T-helper 1 cell treated with Interleukin-12 subunit alpha and Interleukin-12 subunit beta and Interleukin-4 antibody, amounts not matched to agents 30 μg/mL and 1 μg/mL, for 36 hours (primary cell): ENCODE measurements at regions not wholly inside any gene's neighbourhood (a gene's known extent, or its start where the extent isn't known, plus 50 kb on each side); places are given as distances from the start of the nearest gene placed in this dataset.

Experiments used
- H3K27ac Mint-ChIP-seq: one replicate; pipeline ENCODE4 v1.8.0; 2021; ENCODE audit warnings: mild to moderate bottlenecking, mixed read lengths
- H3K27me3 Mint-ChIP-seq: one replicate; pipeline ENCODE4 v1.8.0; 2021; ENCODE audit warnings: low read depth, mixed read lengths
- H3K36me3 Mint-ChIP-seq: one replicate; pipeline ENCODE4 v1.8.0; 2021; ENCODE audit warnings: low read depth, mixed read lengths
- H3K4me1 Mint-ChIP-seq: one replicate; pipeline ENCODE4 v1.8.0; 2021; ENCODE audit warnings: low read depth, mixed read lengths
- H3K4me3 Mint-ChIP-seq: one replicate; pipeline ENCODE4 v1.8.0; 2021; ENCODE audit warnings: mild to moderate bottlenecking, moderate library complexity, mixed read lengths
- H3K9me3 Mint-ChIP-seq: one replicate; pipeline ENCODE4 v1.8.0; 2021; ENCODE audit warnings: mixed read lengths

DNA sequence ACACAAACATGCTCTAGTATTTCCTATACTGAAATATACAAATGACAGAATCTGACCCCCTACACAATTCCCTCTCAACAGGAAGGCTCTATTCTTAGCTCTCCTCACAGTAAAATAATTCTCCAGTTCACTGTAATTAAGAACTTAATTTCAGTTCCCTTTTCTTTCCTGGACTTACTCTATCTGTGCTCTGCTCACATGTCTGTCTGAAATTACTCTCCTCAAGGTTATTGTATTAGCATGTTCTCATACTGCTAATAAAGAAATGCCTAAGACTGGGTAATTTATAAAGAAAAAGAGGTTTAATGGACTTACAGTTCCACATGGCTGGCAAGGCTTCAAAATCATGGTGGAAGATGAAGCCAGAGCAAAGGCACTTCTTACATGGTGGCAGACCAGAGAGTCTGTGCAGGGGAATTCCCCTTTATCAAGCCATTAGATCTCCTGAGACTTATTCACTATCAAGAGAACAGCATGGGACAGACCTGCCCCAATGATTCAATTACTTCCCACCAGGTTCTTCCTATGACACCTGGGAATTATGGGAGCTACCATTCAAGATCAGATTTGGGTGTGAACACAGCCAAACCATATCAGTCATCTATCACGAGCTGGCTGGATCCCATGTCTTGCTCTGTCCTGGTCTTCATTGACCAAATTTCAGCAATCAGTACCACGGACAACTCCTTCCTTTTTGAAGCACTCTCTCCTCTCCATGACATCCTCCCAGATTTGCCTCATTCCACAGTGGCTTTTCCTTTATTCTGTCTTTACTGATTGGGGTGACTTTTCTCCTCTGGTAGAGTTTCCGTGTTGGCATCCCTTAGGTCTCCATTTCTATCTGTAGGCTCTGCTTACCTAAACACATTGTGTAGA is 110.9 kb downstream of the GALR1 start:
- no peaks in the 10 kb centered on the region for H3K4me1 Mint-ChIP-seq
- no peak overlapping the region for H3K27ac Mint-ChIP-seq
- H3K36me3 Mint-ChIP-seq = no peaks in the 10 kb centered on the region
- peaks cover 33% of the 10 kb centered on the region for H3K9me3 Mint-ChIP-seq
- no peak overlapping the region for H3K4me3 Mint-ChIP-seq
- H3K27me3 Mint-ChIP-seq = peaks cover 10% of the 10 kb centered on the region

DNA sequence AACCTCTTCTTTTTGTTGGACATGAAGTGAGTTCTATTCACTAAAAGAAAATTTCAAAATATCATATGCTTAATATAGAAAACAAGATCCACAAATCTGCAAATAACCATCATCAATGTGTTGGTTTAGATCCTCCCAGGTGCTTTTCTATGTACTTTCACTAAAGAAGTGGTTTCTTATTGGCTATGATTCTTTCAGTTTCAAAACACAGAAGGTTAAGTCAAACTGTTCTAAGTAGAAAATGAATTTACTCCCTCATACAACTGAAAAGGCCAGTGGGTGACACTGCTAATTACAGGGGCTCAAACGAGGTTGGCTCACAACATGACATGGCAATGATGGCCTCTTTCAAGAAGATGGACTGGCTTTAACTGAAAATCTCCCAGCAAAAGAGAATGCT is 111.7 kb downstream of the GALR1 start:
- Mint-ChIP-seq H3K27me3 (peaks cover 17% of the 10 kb centered on the region), H3K36me3 (no peaks in the 10 kb centered on the region), H3K4me1 (no peaks in the 10 kb centered on the region)

GRCh38 chr18:77365667-77366066 is 116.0 kb downstream of the GALR1 start:
- H3K4me1 Mint-ChIP-seq = no peaks in the 10 kb centered on the region
- H3K27me3 Mint-ChIP-seq = peaks cover 17% of the 10 kb centered on the region
- no peaks in the 10 kb centered on the region for H3K36me3 Mint-ChIP-seq
- H3K27ac Mint-ChIP-seq = no peak overlapping the region
- peaks cover 40% of the 10 kb centered on the region for H3K9me3 Mint-ChIP-seq
- H3K4me3 Mint-ChIP-seq = no peak overlapping the region

More for the DNA sequence above, 111.7 kb downstream of the GALR1 start:
- no peak overlapping the region for H3K27ac Mint-ChIP-seq
- peaks cover 33% of the 10 kb centered on the region for H3K9me3 Mint-ChIP-seq
- H3K4me3 Mint-ChIP-seq = no peak overlapping the region

DNA sequence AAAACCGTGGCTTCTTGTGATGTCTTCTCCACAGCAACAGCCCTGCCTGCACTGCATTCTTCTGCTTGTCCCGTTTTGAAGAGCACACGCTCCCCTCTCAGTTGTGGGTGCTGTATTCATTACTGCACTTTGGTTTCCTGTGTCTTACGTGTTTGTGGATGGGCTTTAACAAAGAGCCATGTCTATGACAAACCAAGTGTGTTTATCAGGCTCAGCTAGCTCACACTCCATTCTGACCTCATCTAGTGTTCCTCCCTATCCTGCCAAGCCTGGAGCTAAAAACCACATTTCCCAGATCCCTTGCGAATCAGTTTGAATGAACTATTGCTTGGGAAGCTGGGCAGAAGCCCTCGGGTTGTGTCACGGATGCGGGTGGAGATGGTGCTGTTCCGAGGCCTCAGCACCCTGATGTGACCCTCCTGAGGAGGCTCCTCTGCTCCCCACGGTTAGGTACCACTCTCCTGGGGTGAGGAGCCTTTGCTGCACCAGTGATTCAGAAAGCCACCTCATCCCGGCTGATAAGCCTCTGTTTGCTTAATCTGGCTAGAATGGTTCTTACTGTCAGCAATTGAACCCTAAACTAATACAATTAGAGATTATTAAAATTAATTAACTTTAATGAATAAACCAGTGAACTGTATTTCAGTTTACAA is 116.5 kb downstream of the GALR1 start:
- no peaks in the 10 kb centered on the region for H3K4me1 Mint-ChIP-seq
- no peaks in the 10 kb centered on the region for H3K36me3 Mint-ChIP-seq
- H3K4me3 Mint-ChIP-seq = no peak overlapping the region
- H3K27me3 Mint-ChIP-seq = peaks cover 17% of the 10 kb centered on the region
- H3K27ac Mint-ChIP-seq = no peak overlapping the region
- H3K9me3 Mint-ChIP-seq = peaks cover 36% of the 10 kb centered on the region

DNA sequence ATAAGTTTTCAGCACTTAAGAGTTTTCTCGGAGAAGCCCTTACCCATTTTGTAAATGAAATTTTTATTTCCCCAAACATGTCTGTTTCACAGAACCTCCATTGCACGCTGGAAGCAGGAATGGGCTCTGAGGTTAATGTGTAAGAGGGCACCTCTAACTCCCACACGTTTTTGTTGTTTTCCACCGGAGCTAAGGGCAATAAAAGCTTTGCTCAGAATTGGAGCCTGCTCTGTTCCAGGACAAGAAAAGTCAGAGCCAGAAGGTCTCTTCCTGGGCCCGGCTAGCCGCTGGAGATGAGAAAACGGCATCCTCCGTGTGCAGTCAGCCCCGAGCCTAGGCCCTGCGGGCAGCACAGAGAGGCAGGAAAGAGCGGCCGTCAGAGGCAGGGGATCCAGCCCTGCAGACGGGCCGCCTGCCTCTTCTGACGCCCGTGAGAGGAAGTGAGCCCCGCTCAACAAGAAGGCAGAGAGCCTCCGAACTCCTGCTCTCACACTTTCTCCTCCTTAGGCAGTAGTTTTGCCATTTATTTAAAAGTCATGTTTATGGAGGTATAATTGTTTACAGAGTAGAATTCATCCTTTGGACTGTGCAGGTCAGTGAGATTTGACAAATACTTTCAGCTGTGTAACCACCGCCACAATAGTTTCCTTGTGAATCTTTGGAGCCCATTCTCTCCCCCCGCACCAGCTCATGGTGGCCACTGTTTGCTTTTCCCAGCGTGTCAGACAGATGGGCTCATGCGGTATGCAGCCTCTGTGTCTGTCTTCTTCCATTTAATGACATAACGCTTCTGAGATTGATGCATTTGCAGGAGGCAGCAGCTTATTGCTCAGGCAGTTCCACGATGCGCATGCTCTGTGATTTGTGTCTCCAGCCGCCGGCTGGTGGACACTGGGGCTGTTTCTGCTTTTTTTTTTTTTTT is 117.3 kb downstream of the GALR1 start:
- peaks cover 17% of the 10 kb centered on the region for H3K27me3 Mint-ChIP-seq
- no peak overlapping the region for H3K4me3 Mint-ChIP-seq
- H3K9me3 Mint-ChIP-seq = peaks cover 30% of the 10 kb centered on the region
- no peaks in the 10 kb centered on the region for H3K36me3 Mint-ChIP-seq
- no peak overlapping the region for H3K27ac Mint-ChIP-seq
- no peaks in the 10 kb centered on the region for H3K4me1 Mint-ChIP-seq

- Mint-ChIP-seq H3K4me1 (no peaks in the 10 kb centered on the region), H3K36me3 (no peaks in the 10 kb centered on the region), H3K4me3 (no peak overlapping the region), H3K27me3 (peaks cover 14% of the 10 kb centered on the region), H3K27ac (no peak overlapping the region), H3K9me3 (peaks cover 17% of the 10 kb centered on the region)
These were observed 120.0 kb downstream of the GALR1 start for GRCh38 chr18:77369644-77370043.

- H3K27me3 Mint-ChIP-seq = no peaks in the 10 kb centered on the region
- no peak overlapping the region for H3K27ac Mint-ChIP-seq
- no peak overlapping the region for H3K4me3 Mint-ChIP-seq
- no peaks in the 10 kb centered on the region for H3K4me1 Mint-ChIP-seq
- H3K9me3 Mint-ChIP-seq = peaks cover 10% of the 10 kb centered on the region
- no peaks in the 10 kb centered on the region for H3K36me3 Mint-ChIP-seq
These were observed 124.2 kb downstream of the GALR1 start for GRCh38 chr18:77373730-77374445.

GRCh38 chr18:77374446-77374805 is 124.8 kb downstream of the GALR1 start:
- Mint-ChIP-seq H3K27me3 (no peaks in the 10 kb centered on the region), H3K9me3 (peaks cover 5% of the 10 kb centered on the region), H3K4me3 (no peak overlapping the region), H3K4me1 (no peaks in the 10 kb centered on the region), H3K36me3 (no peaks in the 10 kb centered on the region), H3K27ac (no peak overlapping the region)

DNA sequence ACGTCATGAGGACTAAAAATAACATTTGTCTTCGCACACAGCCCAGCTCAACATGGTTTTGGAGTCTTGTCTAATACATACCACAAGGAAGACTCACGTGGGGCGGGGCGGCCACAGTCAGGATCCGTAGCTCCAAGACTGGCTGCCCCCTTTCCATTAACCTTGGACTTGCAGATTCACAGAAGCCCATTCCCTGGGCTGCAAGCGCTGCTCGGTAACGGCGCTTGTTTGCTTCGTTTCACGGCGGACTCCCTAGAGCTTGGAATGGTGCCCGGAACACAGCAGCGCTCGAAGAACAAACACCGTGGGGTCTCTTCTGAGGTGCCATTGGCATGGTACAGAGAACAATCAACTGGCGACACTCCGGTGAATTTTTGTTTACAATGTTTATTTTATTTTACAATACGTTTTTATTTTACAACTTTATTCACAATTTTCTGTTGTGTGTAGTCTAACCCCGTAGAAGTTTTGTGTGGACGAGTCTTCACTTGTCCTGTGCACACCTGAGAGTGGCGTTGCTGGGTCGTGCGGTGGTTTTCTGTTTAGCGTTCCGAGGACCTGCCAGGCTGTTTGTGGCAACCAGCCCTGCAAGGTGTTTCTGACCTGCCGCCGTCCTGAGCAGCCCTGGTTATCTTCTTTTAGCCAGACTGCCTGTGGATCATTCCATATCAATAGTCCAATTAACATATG is 126.5 kb downstream of the GALR1 start:
- Mint-ChIP-seq H3K9me3 (no peaks in the 10 kb centered on the region), H3K4me3 (no peak overlapping the region), H3K27me3 (no peaks in the 10 kb centered on the region), H3K4me1 (no peaks in the 10 kb centered on the region), H3K36me3 (no peaks in the 10 kb centered on the region), H3K27ac (no peak overlapping the region)

DNA sequence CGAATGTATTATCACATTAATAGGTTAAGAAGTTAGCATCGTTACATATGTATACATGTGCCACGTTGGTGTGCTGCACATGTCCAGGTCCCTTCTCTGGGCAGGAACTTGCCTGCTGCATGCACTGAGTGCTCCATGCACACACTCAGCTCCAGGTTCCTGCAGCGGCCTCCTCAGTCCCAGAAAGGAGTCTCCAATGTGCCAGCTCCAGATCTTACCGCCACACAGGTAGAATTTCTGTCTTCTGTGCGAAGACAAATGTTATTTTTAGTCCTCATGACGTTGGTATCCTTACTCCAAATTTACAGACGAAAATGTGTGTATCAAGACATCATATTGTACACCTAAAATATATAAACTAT is 127.1 kb downstream of the GALR1 start:
- no peak overlapping the region for H3K27ac Mint-ChIP-seq

GRCh38 chr18:77377813-77378212 is 128.2 kb downstream of the GALR1 start:
- H3K36me3 Mint-ChIP-seq = no peaks in the 10 kb centered on the region
- no peaks in the 10 kb centered on the region for H3K9me3 Mint-ChIP-seq
- no peak overlapping the region for H3K4me3 Mint-ChIP-seq
- H3K27me3 Mint-ChIP-seq = peaks cover 5% of the 10 kb centered on the region
- no peak overlapping the region for H3K27ac Mint-ChIP-seq
- no peaks in the 10 kb centered on the region for H3K4me1 Mint-ChIP-seq

More for the DNA sequence above, 127.1 kb downstream of the GALR1 start:
- H3K36me3 Mint-ChIP-seq = no peaks in the 10 kb centered on the region
- no peak overlapping the region for H3K4me3 Mint-ChIP-seq
- no peaks in the 10 kb centered on the region for H3K4me1 Mint-ChIP-seq
- no peaks in the 10 kb centered on the region for H3K9me3 Mint-ChIP-seq
- no peaks in the 10 kb centered on the region for H3K27me3 Mint-ChIP-seq

DNA sequence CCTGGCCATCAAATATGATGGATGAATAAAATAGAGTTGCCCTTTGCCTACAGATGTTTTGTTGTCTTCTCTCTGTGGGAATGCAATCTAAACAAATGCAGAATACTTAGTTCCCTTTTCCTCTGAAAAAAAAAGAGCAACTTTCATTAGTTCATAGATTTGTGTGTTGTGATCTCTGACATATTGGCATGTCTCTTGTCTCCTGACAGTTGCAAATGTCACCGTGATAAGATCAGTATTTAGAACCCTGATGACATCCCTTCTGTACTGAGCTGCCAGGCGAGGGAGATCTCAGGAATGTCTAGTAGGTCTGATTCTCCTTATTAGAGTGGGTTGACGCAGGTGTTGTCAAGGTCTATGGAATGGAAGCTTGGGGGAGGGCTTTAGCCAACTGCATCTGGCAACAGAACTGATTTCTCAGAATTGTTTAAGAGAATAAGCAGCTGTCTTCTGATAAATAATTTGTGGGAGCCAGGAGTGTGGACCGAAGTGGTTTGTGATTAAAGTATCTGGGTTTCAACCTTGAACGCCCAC is 130.4 kb downstream of the GALR1 start:
- H3K27me3 Mint-ChIP-seq = peaks cover 18% of the 10 kb centered on the region
- H3K9me3 Mint-ChIP-seq = no peaks in the 10 kb centered on the region
- no peak overlapping the region for H3K4me3 Mint-ChIP-seq
- no peak overlapping the region for H3K27ac Mint-ChIP-seq
- no peaks in the 10 kb centered on the region for H3K4me1 Mint-ChIP-seq
- H3K36me3 Mint-ChIP-seq = no peaks in the 10 kb centered on the region

DNA sequence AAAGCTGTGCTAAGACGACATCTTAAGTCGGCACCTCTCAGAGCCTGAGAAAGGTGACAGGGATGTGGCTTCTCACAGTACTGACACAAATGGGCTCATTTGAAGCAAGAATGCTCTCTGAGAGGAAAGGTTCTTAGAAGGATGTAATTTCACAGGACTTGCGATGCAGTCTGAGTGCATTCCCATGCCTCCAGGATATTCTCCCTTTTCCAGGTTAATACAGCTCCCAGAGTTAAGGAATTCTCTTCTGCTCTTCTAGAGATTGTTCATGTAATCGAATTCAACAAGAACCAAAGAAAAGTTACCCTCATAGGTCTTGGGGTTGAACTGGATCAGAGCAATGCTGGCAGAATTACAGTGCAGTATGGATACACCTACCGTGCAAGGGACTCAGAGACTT is 131.0 kb downstream of the GALR1 start:
- Mint-ChIP-seq H3K27me3 (peaks cover 24% of the 10 kb centered on the region), H3K9me3 (no peaks in the 10 kb centered on the region), H3K4me3 (no peak overlapping the region), H3K4me1 (no peaks in the 10 kb centered on the region), H3K36me3 (no peaks in the 10 kb centered on the region), H3K27ac (no peak overlapping the region)
